DMS 273 (cell line): ENCODE measurements at regions not wholly inside any gene's neighbourhood (a gene's known extent, or its start where the extent isn't known, plus 50 kb on each side); places are given as distances from the start of the nearest gene placed in this dataset.

Experiments
- DNase-seq: peaks from one replicate; lab custom pipeline; 2025; ENCODE audit not compliant: unreplicated experiment; lab: John Stamatoyannopoulos, UW

GRCh38 chr5:162323466-162323865 lies 255.9 kb downstream of the GABRG2 start:
- DNase-seq, result no peak

- DNase-seq, result no peak
Observed at GRCh38 chr5:162324328-162324727, 256.8 kb downstream of the GABRG2 start.

- DNase-seq, result no peak
Observed at GRCh38 chr5:162325143-162325727, 257.7 kb downstream of the GABRG2 start.

GRCh38 chr5:162334944-162335343 lies 267.4 kb downstream of the GABRG2 start:
- DNase-seq, result no peak

GRCh38 chr5:162360373-162360931 lies 292.9 kb downstream of the GABRG2 start:
- DNase-seq, result no peak

GRCh38 chr5:162372256-162372655 lies 304.7 kb downstream of the GABRG2 start:
- no peak for DNase-seq

- DNase-seq, result no peak
Observed at GRCh38 chr5:162377895-162378294, 310.3 kb downstream of the GABRG2 start.

GRCh38 chr5:162382839-162383238 lies 315.3 kb downstream of the GABRG2 start:
- no peak for DNase-seq

GRCh38 chr5:162384225-162384624 lies 316.7 kb downstream of the GABRG2 start:
- no peak for DNase-seq

GRCh38 chr5:162391833-162392232 lies 324.3 kb downstream of the GABRG2 start:
- no peak for DNase-seq

- DNase-seq, result no peak
Observed at GRCh38 chr5:162392336-162392735, 324.8 kb downstream of the GABRG2 start.

- DNase-seq, result no peak
Observed at GRCh38 chr5:162393534-162393933, 326.0 kb downstream of the GABRG2 start.

GRCh38 chr5:162407614-162408013 lies 340.0 kb downstream of the GABRG2 start:
- DNase-seq, result no peak

- DNase-seq, result no peak
Observed at GRCh38 chr5:162410365-162410764, 342.8 kb downstream of the GABRG2 start.

GRCh38 chr5:162429142-162429541 lies 361.6 kb downstream of the GABRG2 start:
- DNase-seq, result no peak

- no peak for DNase-seq
Observed at GRCh38 chr5:162434281-162434680, 366.7 kb downstream of the GABRG2 start.

GRCh38 chr5:162436055-162436454 lies 368.5 kb downstream of the GABRG2 start:
- no peak for DNase-seq

- no peak for DNase-seq
Observed at GRCh38 chr5:162444129-162444762, 376.7 kb downstream of the GABRG2 start.

- DNase-seq, result no peak
Observed at GRCh38 chr5:162456086-162456485, 388.5 kb downstream of the GABRG2 start.

- no peak for DNase-seq
Observed at GRCh38 chr5:162466011-162466410, 398.4 kb downstream of the GABRG2 start.

- DNase-seq, result no peak
Observed at GRCh38 chr5:162473041-162473714, 405.6 kb downstream of the GABRG2 start.

- DNase-seq, result no peak
Observed at GRCh38 chr5:162474239-162474638, 406.7 kb downstream of the GABRG2 start.
